Esophagus squamous epithelium (tissue), 4 donors: ENCODE measurements at regions not wholly inside any gene's neighbourhood (a gene's known extent, or its start where the extent isn't known, plus 50 kb on each side); places are given as distances from the start of the nearest gene placed in this dataset.

Source experiments
- CTCF ChIP-seq, 6 experiments: fragments of 450-650 bp in 4 of 6; fragments of 200-600 bp in 2 of 6; sonication (generic) in 2 of 6; IDR thresholded peaks; one replicate each; pipeline ENCODE4 v1.5.1; 2016 to 2019; ENCODE audit warnings: antibody characterized with exemption in 6 of 6, mild to moderate bottlenecking in 4 of 6, moderate library complexity in 4 of 6
- POLR2A ChIP-seq, 4 donors: fragments of 450-650 bp; IDR thresholded peaks; one replicate each; pipeline ENCODE4 v1.6.1; 2017; ENCODE audit warnings: antibody characterized with exemption in 4 of 4, mild to moderate bottlenecking in 4 of 4, moderate library complexity in 3 of 4

GRCh38 chr6:80543598-80544222 lies 437.2 kb downstream of the BCKDHB start:
- TF ChIP-seq CTCF (IDR thresholded peaks at IDR 0.05) (no peak), POLR2A (IDR thresholded peaks at IDR 0.05) (no peak)
